Vagina (tissue), 2 donors: ENCODE measurements at regions not wholly inside any gene's neighbourhood (a gene's known extent, or its start where the extent isn't known, plus 50 kb on each side); places are given as distances from the start of the nearest gene placed in this dataset.

Experiments
- CTCF ChIP-seq, 3 experiments: fragments of 450-650 bp in 2 of 3; fragments of 200-600 bp in 1 of 3; sonication (generic) in 1 of 3; IDR thresholded peaks; one replicate each; pipeline ENCODE4 v1.5.1; 2017 to 2019; ENCODE audit warnings: antibody characterized with exemption in 3 of 3, mild to moderate bottlenecking in 2 of 3, moderate library complexity in 2 of 3
- POLR2A ChIP-seq, 2 donors: fragments of 450-650 bp; IDR thresholded peaks; one replicate each; pipeline ENCODE4 v1.6.1; 2017; ENCODE audit warnings: antibody characterized with exemption in 2 of 2, mild to moderate bottlenecking in 2 of 2, moderate library complexity in 2 of 2
- POLR2AphosphoS5 ChIP-seq, 2 donors: sonication (generic); formaldehyde crosslinking; IDR thresholded peaks; one replicate each; pipeline ENCODE4 v1.9.0; 2017; ENCODE audit warnings: antibody characterized with exemption in 2 of 2, mild to moderate bottlenecking in 2 of 2, low read depth in 1 of 2; ENCODE audit not compliant: insufficient read depth in 1 of 2

- TF ChIP-seq CTCF (IDR thresholded peaks at IDR 0.05), result no peak
- no peak for TF ChIP-seq POLR2A (IDR thresholded peaks at IDR 0.05)
- no peak for TF ChIP-seq POLR2AphosphoS5 (IDR thresholded peaks at IDR 0.05; ENCODE audit: insufficient read depth in 1 of 2, low read depth in 1 of 2)
Observed at GRCh38 chr15:47364230-47365141, 352.8 kb upstream of the SEMA6D start.
